GM18907 (cell line): ENCODE measurements at regions not wholly inside any gene's neighbourhood (a gene's known extent, or its start where the extent isn't known, plus 50 kb on each side); places are given as distances from the start of the nearest gene placed in this dataset.

Experiments
- ATAC-seq: cut with Tn5 transposase; IDR thresholded peaks from one replicate; pipeline ENCODE4 v1.9.1; 2021; ENCODE audit warnings: mild to moderate bottlenecking, moderate library complexity; ENCODE audit not compliant: unreplicated experiment

DNA sequence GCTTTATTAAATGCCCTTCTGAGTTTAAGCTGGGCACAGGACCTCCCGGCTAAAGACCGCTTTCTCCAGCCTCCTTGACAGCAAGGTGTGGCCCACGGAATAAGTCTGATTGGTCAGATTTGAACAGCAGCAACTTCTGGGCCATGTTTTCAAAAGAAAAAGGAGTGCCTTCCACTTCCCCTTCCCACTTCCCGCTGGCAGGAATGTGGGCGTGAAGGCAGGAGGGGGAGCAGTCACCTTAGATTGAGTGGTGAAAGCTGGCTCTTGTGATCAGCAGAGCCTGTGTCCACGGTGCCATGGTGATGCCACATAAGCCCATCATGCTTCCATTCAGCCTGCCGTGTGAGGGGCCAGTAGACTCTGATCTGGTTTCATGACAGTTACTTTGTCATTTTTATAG, 136.6 kb upstream of the GLI2 start:
- no peak for ATAC-seq

DNA sequence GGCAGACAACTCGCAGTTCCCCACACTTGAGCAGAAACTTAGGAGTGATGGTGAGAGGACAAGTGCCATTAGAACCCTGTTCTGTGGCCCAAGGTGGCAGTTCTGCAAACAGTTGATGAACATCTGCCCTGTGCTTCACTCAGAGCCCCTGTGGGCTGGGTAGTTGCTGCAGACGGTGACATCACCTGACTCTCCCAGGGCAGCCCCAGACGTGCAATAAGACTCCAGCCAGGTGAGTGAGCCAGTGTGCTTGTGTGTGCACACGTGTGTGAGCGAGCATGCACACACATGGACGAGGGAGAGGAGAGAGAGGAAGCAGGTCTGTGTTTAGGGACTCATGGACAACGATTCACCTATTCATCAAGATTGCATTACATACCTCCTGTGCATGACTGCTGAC, 136.0 kb upstream of the GLI2 start:
- ATAC-seq, result no peak

DNA sequence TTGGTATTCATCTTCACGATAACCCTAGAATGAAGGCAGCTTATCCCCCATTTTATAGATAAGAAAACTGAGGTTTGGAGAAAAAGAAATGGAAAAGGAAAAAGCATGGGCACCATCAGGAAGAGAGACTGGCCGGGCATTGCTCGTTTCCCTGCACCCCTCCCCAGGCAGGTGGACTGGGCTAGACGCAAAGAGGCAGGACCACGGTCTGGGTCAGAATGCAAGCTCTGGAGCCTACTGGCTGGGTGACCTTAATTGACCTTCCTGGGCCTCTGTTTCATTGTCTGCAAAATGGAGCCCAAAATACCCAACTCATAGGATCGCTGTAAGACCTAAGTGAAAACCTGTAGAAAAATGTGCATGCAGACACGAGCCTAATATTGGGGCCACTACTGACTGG, 135.3 kb upstream of the GLI2 start:
- ATAC-seq, result no peak

DNA sequence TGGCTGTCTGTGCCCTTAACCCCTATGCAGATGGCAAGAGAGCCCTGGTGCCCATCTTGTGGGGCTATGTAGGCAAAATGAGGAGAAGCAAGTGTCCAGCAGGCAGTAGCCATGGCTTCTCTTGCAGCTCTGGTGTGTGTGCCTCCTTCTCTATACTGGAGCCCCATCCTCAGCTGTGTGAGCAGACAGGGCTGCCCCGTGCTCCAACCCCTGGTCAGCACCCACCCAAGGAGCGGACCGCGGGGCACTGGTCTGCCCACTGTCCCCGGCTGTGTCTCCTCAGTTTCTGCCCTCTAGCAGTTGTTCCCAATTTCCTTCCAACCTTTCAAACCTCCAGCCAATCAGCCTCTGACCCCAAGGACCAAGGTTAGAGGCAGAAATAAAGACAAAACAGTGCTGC, 134.9 kb upstream of the GLI2 start:
- no peak for ATAC-seq

DNA sequence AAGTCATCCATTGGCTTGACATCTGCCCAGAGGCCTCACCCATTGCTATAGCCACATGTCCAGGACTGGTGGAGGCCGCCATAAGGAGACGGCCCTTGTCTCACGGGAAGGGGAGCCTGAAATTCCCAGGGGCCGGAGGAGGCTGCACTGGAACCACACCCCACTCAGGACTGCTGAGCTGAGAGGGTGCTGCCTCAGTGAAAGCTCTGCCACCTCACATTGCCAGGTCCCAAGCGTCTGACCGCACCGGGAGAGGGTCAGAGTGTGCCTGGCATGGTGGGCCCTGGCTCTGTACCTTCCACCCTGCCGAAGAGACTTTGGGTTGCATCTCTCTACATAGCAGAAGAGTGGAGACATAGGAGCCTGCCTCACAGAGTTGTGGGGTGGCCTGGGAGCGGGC, 134.1 kb upstream of the GLI2 start:
- ATAC-seq, result no peak

DNA sequence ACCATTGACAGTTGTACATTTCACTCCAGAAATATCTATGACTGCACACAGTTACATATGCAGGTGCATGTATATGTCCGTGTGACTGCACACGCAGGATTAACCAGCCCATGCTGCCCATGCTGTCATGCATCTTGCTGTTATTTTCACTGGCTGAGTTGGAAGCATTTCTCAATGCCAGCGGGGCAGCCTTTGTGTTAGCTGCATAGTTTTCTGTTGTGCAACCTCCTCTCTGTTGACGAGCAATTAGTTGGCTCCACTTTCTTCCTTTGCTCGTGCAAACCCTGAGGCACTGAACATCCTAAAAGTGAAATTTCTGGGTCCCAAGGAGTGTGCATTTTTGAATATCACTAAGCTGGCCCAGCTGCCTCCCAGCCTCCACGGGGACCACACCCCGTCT, 133.4 kb upstream of the GLI2 start:
- no peak for ATAC-seq

DNA sequence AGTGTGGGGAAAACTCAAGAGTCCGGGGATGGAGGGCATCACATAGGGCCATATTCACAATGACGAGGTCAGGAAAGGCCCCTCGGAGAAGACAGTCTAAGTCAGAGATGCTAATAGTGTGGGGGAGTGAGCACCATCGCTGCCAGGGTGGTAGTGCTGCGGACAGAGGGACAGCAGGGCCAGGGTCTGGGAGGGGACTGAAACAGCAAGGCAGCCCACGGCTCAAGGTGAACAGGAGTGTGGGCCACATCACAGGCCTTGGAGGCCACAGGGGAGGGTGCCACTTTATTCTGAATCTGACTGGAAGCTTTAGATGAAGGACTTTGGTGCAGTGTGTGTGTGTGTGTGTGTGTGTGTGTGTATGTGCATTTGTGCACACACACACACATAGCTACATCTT, 130.9 kb upstream of the GLI2 start:
- ATAC-seq, result no peak

DNA sequence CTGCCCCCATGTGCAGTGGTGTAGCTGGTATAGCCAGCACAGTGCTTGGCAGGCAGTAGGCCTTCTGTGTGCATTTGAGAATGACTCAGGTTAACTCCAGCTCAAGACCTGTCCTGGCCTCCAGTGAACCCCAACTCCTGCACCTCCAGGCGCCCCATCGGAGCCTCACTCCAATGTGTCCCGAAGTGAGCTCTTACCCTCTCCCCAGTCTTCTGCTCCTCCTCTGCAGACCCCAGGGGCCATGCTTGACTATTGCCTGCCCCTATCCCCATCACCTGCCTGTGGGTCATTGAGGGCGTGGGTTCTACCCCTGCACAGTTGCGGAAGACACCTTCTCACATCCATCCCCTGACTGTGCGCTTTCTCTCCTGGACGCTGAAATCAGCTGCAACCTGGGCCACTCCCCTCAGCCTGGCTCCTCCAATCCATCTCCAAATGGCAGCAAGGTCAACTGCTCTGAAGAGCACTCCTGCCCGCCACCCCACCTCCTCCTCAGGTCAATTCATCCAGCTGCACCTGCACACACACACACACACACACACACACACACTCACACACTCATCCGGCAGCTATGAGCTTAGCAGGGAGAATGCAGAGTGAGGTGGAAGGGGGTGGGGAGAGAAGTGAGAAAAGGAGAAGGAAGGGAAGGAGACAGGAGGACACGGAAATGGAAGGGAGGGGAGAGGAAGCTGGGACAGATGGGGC, 130.3 kb upstream of the GLI2 start:
- no peak for ATAC-seq

DNA sequence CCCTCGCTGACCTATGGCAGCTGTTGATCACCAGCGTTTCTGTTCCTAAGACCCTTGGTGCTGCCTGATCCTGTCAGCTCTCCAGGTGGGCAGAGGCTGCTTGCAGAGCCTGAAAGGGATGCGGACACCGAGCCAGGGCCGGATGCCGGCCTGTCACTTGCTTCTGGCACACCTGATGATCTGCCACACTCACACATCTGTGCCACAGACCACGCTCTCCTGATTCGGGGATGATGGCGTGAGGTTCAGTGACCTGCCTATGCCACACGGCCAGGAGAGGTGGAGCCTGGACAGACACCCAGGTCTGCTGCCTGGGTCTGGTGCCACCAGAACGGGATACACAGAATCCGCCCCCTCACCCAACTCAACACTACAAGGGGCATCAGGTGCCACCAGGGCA, 129.4 kb upstream of the GLI2 start:
- no peak for ATAC-seq

DNA sequence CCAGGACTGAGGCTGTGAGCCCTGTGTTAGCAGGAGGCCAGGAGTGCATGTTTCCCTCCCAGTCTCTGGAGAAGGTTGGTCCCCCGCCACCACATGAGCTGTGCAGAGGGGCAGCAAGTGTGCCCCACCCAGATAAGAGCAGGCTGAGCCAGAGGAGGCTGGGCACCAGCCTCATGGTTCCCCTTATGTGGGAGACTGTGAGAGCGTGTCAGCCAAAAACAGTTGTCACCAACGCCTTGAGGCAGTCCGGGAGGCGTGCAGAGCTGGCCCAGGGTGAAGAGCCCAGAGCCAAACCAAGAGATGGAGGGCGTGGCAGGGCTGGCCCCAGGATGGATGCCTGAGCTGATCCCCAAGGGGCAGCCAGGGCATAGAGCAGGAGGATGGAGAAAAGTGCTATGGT, 128.7 kb upstream of the GLI2 start:
- no peak for ATAC-seq

DNA sequence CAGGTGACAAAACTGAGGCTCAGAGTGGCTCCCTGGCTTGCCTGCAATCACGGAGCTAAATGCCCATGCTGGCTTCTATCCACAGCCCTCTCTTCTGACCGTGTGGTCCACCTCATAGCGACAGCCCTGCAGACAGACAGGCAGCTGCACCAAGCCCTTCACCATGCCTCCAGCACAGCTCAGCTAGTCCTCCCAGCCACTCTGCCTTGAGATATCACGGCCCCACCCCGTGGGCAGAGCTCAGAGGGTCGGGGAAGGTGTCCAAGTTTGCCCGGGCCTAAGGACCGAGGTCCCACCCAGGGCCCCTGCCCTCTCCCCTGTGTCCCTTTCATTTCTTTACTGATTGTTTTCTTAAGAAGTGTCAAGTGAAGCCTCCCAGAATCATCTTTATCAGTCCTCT, 128.2 kb upstream of the GLI2 start:
- ATAC-seq, result no peak

DNA sequence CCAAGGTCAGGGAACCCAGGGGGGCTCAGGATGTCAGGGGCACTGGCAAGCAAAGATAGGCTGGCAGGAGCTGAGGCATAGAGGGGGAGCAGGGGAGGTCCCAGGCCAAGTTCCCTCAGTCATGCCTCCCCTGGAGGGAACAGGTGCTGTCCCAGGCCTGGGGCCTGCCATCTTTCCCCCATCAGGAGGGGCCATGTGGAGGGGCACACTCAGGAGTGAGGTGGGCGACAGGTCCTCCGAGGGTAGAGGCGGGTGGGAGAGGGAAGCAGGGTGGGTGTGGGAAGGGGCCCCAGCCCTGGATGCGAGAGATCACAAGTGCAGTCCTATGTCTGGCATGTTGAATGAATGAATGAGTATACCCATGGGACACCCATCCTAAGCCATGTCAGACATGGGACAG, 127.7 kb upstream of the GLI2 start:
- no peak for ATAC-seq

DNA sequence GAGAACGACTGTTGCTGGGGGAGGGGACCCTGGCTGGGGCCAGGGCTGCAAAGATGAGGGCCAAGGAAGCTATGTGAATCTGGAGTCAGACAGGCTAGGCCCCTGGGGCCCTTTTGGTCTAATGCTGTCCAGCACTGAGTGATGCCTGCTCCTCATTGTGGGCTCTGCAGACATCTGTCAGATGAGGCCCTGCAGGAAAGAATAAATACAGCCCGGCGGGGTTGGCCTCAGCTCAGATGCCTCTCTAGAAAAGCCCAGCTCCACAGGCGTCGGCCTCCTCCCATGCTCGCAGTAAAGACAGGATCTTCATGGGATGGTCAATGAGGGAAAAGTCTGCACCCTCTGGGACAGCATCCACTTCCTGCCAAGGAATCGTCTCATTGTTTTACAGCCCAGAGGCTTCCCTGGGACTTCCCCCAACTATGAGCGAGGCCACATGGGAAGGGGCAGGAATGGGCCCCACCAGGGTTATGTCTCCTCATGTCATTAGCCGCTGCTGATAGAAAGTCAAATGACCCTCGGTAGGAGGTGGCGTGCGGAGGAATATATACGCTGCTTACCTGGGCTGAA, 125.8 kb upstream of the GLI2 start:
- no peak for ATAC-seq

DNA sequence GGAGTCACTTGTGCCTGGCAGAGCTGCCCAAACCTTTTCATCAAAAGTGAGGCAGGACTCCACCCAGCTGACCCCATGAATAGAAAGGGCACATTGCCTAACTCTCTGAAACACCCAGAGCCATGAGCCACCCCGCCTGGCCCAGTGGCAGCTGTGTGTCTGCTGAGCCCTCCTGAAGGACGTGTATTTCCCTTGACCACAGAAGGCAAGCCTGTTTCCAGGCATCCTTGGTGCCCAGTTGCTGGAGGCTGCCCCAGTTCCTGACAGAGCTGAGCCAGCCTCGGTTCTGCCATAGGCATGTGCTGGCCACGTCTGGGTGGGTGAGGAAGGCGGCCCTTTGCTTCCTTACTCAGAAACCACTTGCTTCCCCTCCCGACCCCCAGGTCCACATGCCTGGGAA, 124.7 kb upstream of the GLI2 start:
- no peak for ATAC-seq

DNA sequence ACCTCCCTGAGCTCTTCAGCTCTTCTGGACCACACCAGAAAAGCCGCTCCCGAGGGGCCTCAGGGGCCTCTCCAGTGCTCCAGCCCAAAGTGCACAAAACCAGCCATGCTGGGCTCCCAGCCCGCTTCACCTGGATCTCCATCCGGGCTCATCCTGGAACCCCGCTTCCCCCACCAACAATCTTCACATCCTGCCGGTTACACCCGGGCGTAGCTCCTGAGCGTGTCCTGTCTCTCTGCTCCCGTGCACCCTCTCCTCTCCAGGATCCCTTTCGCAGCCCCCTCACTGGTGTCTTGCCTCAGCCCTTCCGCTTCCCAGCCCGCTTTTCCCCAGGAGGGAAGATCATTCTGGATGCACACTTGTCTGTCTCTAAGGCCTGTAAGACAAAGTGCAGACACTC, 123.7 kb upstream of the GLI2 start:
- no peak for ATAC-seq

DNA sequence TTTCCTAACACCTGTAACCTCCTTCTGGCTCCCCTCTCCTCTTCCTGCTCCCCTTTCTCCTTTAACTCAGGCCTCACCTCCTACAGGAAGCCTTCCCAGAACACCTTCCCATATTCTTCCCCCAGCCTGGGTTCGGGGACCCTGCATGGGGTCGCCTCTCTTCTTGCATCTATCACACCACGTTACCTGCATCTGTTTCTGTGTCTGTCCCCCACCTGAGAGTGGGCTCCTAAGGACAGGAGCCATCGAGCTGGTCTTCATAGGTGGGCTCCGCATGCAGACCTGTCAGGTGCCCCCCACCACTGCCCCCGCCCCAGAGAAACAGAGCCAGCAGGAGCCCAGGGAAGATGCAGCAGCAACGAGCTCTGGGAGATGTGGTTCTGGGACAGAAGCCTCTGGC, 123.2 kb upstream of the GLI2 start:
- no peak for ATAC-seq

DNA sequence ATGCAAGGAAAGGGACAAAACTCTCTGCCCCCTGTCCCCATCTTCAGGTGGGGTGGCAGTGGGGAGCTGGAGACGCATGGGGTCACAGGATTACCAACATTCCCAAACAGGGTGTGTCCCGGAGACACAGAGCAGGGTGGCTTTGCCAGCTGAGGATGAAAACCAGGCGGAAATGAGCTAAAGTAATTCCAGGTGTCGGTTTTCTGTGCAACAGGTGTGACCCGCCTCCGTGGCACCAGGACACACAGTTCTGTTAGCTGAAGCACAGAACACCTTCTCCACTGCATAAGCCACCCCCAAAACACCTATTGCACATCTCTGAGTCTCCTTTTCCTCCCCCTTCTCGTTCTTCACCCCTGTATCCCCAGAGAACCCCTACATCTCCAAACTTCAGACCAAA, 122.7 kb upstream of the GLI2 start:
- ATAC-seq, result no peak

DNA sequence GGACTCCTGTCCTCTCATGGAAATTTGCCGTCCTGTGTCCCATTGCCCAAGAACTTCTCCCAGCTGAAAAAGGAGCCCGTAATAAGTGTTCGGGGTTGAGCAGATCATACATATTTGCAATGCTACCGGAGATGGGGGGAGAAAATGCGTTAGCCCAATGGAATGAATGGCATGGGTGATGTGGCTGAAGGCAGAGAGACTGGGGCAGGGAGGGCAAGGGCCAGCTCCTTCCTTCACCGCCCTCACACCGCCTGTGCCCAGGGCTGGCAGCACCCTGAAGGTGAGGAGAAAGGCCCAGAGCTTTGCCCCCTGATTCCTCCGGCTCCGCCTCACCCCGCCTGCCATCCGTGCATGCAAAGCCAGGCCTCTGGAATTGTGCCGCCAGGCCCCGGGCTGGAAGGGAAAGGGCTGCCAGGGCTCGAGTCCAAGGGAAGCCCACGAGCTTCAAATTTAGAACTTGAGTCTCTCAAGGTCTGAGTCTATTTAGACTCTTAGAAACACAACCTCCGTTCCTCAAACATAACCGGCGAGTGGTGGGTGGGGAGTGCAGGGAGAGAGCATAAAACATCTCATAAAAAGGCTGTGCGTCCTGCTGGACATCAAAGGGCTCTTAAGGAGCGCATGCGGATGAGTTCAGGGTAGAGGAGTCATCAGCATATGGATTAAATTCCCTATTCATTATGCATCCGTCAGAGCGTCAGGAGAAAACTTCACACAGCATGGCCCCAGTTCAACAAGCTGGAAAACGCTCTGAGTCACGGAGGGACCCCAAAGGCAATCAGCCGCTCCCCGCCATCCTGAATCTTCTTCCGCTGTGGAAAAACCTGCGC, 121.7 kb upstream of the GLI2 start:
- no peak for ATAC-seq

DNA sequence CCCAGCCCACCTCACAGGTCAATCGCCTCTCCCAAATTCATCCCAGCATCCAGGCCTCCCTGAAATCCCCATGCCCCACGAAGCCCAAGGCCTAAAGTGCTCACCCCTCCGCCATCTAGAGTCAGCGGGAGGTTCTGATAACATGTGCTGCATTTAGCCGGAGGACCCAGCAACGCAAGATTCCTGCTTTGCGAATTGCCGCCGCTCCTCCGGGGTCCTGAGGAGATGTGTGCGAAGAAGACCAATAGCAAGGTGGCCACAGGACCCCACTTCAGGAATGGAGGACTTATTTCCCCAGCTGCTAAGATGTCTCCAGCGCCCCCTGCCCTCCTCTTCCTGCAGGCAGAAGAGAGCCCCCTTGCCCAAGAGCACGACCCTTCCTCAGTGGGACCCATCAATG, 120.8 kb upstream of the GLI2 start:
- no peak for ATAC-seq

DNA sequence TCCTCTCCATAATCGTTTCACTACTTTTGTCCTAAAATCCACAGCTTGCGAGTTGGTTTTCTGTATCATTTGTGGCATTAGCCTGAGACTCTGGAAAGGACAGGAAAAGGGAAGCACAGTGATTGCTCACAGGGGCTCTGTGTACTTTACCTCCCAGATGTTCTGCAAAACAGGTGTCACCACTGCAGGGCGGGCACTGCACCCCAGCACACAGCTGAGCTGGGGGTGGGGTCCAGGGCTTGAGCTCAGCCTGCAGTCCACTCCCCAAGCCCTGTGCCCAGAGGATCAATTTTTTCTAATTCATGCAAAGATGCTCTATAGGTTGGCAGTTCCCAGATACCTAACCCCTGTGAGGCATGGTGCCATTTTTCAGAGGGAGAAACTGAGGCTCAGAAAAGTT, 119.4 kb upstream of the GLI2 start:
- no peak for ATAC-seq

DNA sequence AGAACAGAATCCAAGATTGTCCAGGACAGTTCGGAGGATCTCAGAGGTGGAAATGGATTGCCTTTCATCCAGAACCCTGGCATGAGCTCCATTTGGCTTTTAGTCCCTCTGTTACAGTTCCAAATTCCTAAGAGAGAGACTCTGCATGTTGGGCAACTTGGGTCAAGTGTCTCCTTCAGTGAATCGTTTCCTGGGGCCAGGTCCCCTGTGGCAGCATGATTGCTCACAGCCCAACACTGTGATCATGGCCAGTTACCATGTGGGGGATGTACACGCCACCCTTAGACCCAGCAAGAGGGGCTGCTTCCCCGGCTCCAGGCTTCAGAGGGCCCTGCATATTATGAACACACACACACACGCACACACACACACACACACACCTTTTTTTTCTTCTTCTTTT, 118.6 kb upstream of the GLI2 start:
- ATAC-seq, result no peak

DNA sequence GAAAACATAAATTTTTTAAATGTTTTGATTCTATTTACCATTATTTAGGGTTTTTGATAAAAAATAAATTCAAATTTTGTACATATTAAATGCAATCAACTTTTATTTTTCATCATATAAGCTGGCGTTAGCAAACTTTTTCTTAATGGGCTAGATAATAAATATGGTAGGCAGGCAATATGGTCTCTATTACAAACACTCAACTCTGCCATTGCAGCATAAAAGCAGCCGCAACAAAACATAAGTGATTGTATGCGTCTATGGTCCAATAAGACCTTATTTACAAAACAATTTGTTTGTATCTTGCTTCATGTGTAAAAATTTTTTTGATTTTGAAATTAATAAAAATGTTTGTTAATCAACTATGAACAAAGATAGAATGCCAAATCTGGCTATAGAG, 116.8 kb upstream of the GLI2 start:
- no peak for ATAC-seq
